ENCODE measurements at regions not wholly inside any gene's neighbourhood (a gene's known extent, or its start where the extent isn't known, plus 50 kb on each side); places are given as distances from the start of the nearest gene placed in this dataset.

- H3K9me3 ChIP-seq, result no peaks in the 10 kb centered on the region
- H3K4me1 Mint-ChIP-seq (ENCODE audit: low read depth, unreplicated experiment), result peaks cover 18% of the 10 kb centered on the region
- no peak for TF ChIP-seq CTCF (IDR thresholded peaks at IDR 0.05; ENCODE audit: insufficient read depth in 1 of 2, low read depth in 1 of 2, low read length in 1 of 2, severe bottlenecking in 1 of 2, unreplicated experiment in 1 of 2)
- no peak overlapping the region for H3K4me3 Mint-ChIP-seq (ENCODE audit: unreplicated experiment)
- no peak for DNase-seq
- ChIA-PET POLR2A (no interaction called here), CTCF (no interaction called here)
- H3K36me3 Mint-ChIP-seq (ENCODE audit: insufficient read depth, unreplicated experiment), result no peaks in the 10 kb centered on the region
- no peaks in the 10 kb centered on the region for H3K27me3 ChIP-seq (replicated peaks; ENCODE audit: control insufficient read depth, insufficient read depth, low read length)
- intact Hi-C loops (cut with micrococcal nuclease; ENCODE audit: unreplicated experiment), result no loop called here
- H3K4me1 ChIP-seq, result peaks cover 17% of the 10 kb centered on the region
- no TSS peak for BruUV-seq (replicated peaks)
- no peaks in the 10 kb centered on the region for H3K27me3 Mint-ChIP-seq (ENCODE audit: insufficient read depth, unreplicated experiment)
- H3K4me3 ChIP-seq (ENCODE audit: low read depth, low read length), result no peak overlapping the region
- H3K36me3 ChIP-seq (ENCODE audit: control insufficient read depth, insufficient read depth, low read length), result no peaks in the 10 kb centered on the region
- H3K27ac Mint-ChIP-seq (ENCODE audit: unreplicated experiment), result no peak overlapping the region
- no peaks in the 10 kb centered on the region for H3K9me3 Mint-ChIP-seq (ENCODE audit: unreplicated experiment)
Observed at GRCh38 chr5:58012801-58013315, 447.0 kb downstream of the PLK2 start.

- no peaks in the 10 kb centered on the region for H3K27me3 Mint-ChIP-seq (ENCODE audit: insufficient read depth, unreplicated experiment)
- H3K36me3 Mint-ChIP-seq (ENCODE audit: insufficient read depth, unreplicated experiment), result no peaks in the 10 kb centered on the region
- ChIA-PET CTCF (no interaction called here), POLR2A (no interaction called here)
- Histone ChIP-seq H3K4me1 (peaks cover 17% of the 10 kb centered on the region), H3K9me3 (no peaks in the 10 kb centered on the region), H3K27me3 (replicated peaks; ENCODE audit: control insufficient read depth, insufficient read depth, low read length) (no peaks in the 10 kb centered on the region), H3K36me3 (ENCODE audit: control insufficient read depth, insufficient read depth, low read length) (no peaks in the 10 kb centered on the region), H3K4me3 (ENCODE audit: low read depth, low read length) (no peak overlapping the region)
- no peak overlapping the region for H3K27ac Mint-ChIP-seq (ENCODE audit: unreplicated experiment)
- no peak overlapping the region for H3K4me3 Mint-ChIP-seq (ENCODE audit: unreplicated experiment)
- intact Hi-C loops (cut with micrococcal nuclease; ENCODE audit: unreplicated experiment), result no loop called here
- peaks cover 18% of the 10 kb centered on the region for H3K4me1 Mint-ChIP-seq (ENCODE audit: low read depth, unreplicated experiment)
- no peak for DNase-seq
- H3K9me3 Mint-ChIP-seq (ENCODE audit: unreplicated experiment), result no peaks in the 10 kb centered on the region
- TF ChIP-seq CTCF (IDR thresholded peaks at IDR 0.05; ENCODE audit: insufficient read depth in 1 of 2, low read depth in 1 of 2, low read length in 1 of 2, severe bottlenecking in 1 of 2, unreplicated experiment in 1 of 2), result no peak
- no TSS peak for BruUV-seq (replicated peaks)
Observed at GRCh38 chr5:58012102-58012501, 447.8 kb downstream of the PLK2 start.

GRCh38 chr5:58011301-58011700 lies 448.6 kb downstream of the PLK2 start:
- intact Hi-C loops (cut with micrococcal nuclease; ENCODE audit: unreplicated experiment), result no loop called here

More at GRCh38 chr5:58011301-58011700, 448.6 kb downstream of the PLK2 start:
- H3K4me3 ChIP-seq (ENCODE audit: low read depth, low read length), result no peak overlapping the region
- no peak overlapping the region for H3K27ac Mint-ChIP-seq (ENCODE audit: unreplicated experiment)
- no peaks in the 10 kb centered on the region for H3K27me3 Mint-ChIP-seq (ENCODE audit: insufficient read depth, unreplicated experiment)
- no TSS peak for BruUV-seq (replicated peaks)
- no peaks in the 10 kb centered on the region for H3K27me3 ChIP-seq (replicated peaks; ENCODE audit: control insufficient read depth, insufficient read depth, low read length)
- H3K36me3 Mint-ChIP-seq (ENCODE audit: insufficient read depth, unreplicated experiment), result no peaks in the 10 kb centered on the region
- peaks cover 18% of the 10 kb centered on the region for H3K4me1 Mint-ChIP-seq (ENCODE audit: low read depth, unreplicated experiment)
- H3K9me3 Mint-ChIP-seq (ENCODE audit: unreplicated experiment), result no peaks in the 10 kb centered on the region
- no peak overlapping the region for H3K4me3 Mint-ChIP-seq (ENCODE audit: unreplicated experiment)
- ChIA-PET CTCF (no interaction called here), POLR2A (no interaction called here)
- TF ChIP-seq CTCF (IDR thresholded peaks at IDR 0.05; ENCODE audit: insufficient read depth in 1 of 2, low read depth in 1 of 2, low read length in 1 of 2, severe bottlenecking in 1 of 2, unreplicated experiment in 1 of 2), result no peak
- H3K9me3 ChIP-seq, result no peaks in the 10 kb centered on the region
- no peak for DNase-seq
- no peaks in the 10 kb centered on the region for H3K36me3 ChIP-seq (ENCODE audit: control insufficient read depth, insufficient read depth, low read length)
- peaks cover 17% of the 10 kb centered on the region for H3K4me1 ChIP-seq
